K562 (cell line): ENCODE measurements at regions not wholly inside any gene's neighbourhood (a gene's known extent, or its start where the extent isn't known, plus 50 kb on each side); places are given as distances from the start of the nearest gene placed in this dataset.
"Not testable (repeated sequence)": the region's sequence is repeated elsewhere in the genome, so short reads cannot be mapped to it uniquely, and the experiment has no call there.

Source experiments
- ATAC-seq: fragments of 200-7000 bp; cut with Tn5 transposase; 3 replicates; pipeline ENCODE4 v1.9.1; 2020; ENCODE audit warnings: moderate library complexity
- BruUV-seq: library from RNA; stranded (reverse); fragments of 400-500 nt; replicated peaks from 2 replicates; lab custom pipeline; 2021; lab: Mats Ljungman, UMichigan
- CTCF ChIA-PET: fragments of 300-600 bp; formaldehyde crosslinking; extraction: SDS; loops from one replicate; lab custom pipeline; 2021; ENCODE audit warnings: low intra/inter-chr PET ratio; lab: Yijun Ruan, JAX
- POLR2A ChIA-PET: fragments of 300-600, 350-650 bp; sonication (Branson Sonifier 250); formaldehyde crosslinking; extraction: SDS; loops from one replicate; lab custom pipeline; 2021; ENCODE audit warnings: antibody characterized with exemption, inconsistent platforms; lab: Yijun Ruan, JAX
- DNase-seq, 4 experiments: peaks; one replicate each; pipeline versions ENCODE4 v3.0.0 to v3.0.0-alpha.2; 2011 to 2018; ENCODE audit warnings: low spot score in 3 of 4, mixed read lengths in 3 of 4; ENCODE audit errors: extremely low read depth in 1 of 4
- FAIRE-seq: peaks from 2 replicates; lab custom pipeline; 2011; peaks lifted over from hg19 to GRCh38; lab: Jason Lieb, UNC
- H2AFZ ChIP-seq: 2 replicates; pipeline ENCODE4 v1.6.0; 2011; ENCODE audit warnings: low read depth, low read length, control low read depth, inconsistent platforms
- H3K27ac ChIP-seq: fragments of 200-600 bp; 3 replicates; pipeline ENCODE4 v1.8.0; 2011; ENCODE audit warnings: low read depth, mild to moderate bottlenecking, control low read depth, inconsistent platforms, low read length, moderate library complexity, mixed read lengths; ENCODE audit errors: extremely low read depth
- H3K27me3 ChIP-seq, 2 experiments: fragments of 300-600 bp in 1 of 2; 2 replicates in 1 of 2; 3 replicates in 1 of 2; pipeline versions ENCODE4 v1.6.0 to v1.8.0; 2011; ENCODE audit warnings: inconsistent platforms in 2 of 2, low read length in 2 of 2, mild to moderate bottlenecking in 1 of 2, mixed read lengths in 1 of 2, moderate library complexity in 1 of 2; ENCODE audit not compliant: control insufficient read depth in 2 of 2, insufficient read depth in 2 of 2
- H3K36me3 ChIP-seq: fragments of 300-600 bp; 3 replicates; pipeline ENCODE4 v1.8.0; 2011; ENCODE audit warnings: mild to moderate bottlenecking, low read length, inconsistent platforms; ENCODE audit not compliant: control insufficient read depth, insufficient read depth
- H3K4me1 ChIP-seq, 2 experiments: fragments of 200-600 bp in 1 of 2; replicated peaks in 1 of 2; 2 replicates in 1 of 2; 3 replicates in 1 of 2; pipeline versions ENCODE4 v1.5.1 to v1.8.0; 2011; ENCODE audit warnings: inconsistent platforms in 2 of 2, low read length in 2 of 2, mild to moderate bottlenecking in 1 of 2, mixed read lengths in 1 of 2, moderate library complexity in 1 of 2; ENCODE audit not compliant: control insufficient read depth in 2 of 2, insufficient read depth in 2 of 2
- H3K4me2 ChIP-seq: 2 replicates; pipeline ENCODE4 v1.6.1; 2011; ENCODE audit warnings: low read length, control low read depth, inconsistent platforms, mixed read lengths; ENCODE audit not compliant: insufficient read depth
- H3K4me3 ChIP-seq: fragments of 200-600 bp; sonication (generic), shearing (Covaris generic); 2 replicates; pipeline ENCODE4 v1.5.1; 2016; ENCODE audit warnings: control low read depth, inconsistent platforms
- H3K79me2 ChIP-seq: fragments of 200-600 bp; 3 replicates; pipeline ENCODE4 v1.8.0; 2011; ENCODE audit warnings: low read length, inconsistent platforms; ENCODE audit not compliant: control insufficient read depth, insufficient read depth
- H3K9ac ChIP-seq, 2 experiments: 2 replicates each; pipeline versions ENCODE4 v1.6.0 to v1.6.1; 2011; ENCODE audit warnings: low read depth in 2 of 2, low read length in 2 of 2, control low read depth in 1 of 2, inconsistent platforms in 1 of 2, mild to moderate bottlenecking in 1 of 2, mixed read lengths in 1 of 2; ENCODE audit not compliant: insufficient read depth in 1 of 2
- H3K9me1 ChIP-seq: one replicate; pipeline ENCODE4 v1.6.0; 2011; ENCODE audit warnings: inconsistent platforms, mild to moderate bottlenecking, low read length, moderate library complexity; ENCODE audit not compliant: control insufficient read depth, insufficient read depth
- H3K9me3 ChIP-seq: replicated peaks from 2 replicates; pipeline ENCODE4 v1.5.1; 2011; ENCODE audit warnings: low read depth, low read length, inconsistent platforms; ENCODE audit not compliant: control insufficient read depth, insufficient read depth
- H4K20me1 ChIP-seq: replicated peaks from 2 replicates; pipeline ENCODE4 v1.6.1; 2011; ENCODE audit warnings: low read length, inconsistent platforms, mixed read lengths; ENCODE audit not compliant: control insufficient read depth, insufficient read depth
- MGA ChIP-seq: fragments of 450-650 bp; IDR thresholded peaks from 2 replicates; pipeline ENCODE4 v1.6.1; 2016; ENCODE audit warnings: mild to moderate bottlenecking, moderate library complexity
- WGBS: fragments of 100-300 bp; shearing (Covaris generic); methylation state at CpG from one replicate; pipeline ENCODE4 v1.1.6; 2016; ENCODE audit warnings: low coverage, mixed read lengths; ENCODE audit not compliant: insufficient coverage; ENCODE audit errors: missing lambda C conversion rate; 5-methylcytosine and 5-hydroxymethylcytosine counted together
- in situ Hi-C: fragments of 300-500 bp; cut with MboI; formaldehyde crosslinking; loops from 4 replicates; pipeline ENCODE4 v1.15.0; 2018; ENCODE audit warnings: inconsistent platforms, mixed read lengths
- intact Hi-C: fragments of 100-400 bp; cut with micrococcal nuclease; formaldehyde crosslinking; loops from 2 replicates; pipeline ENCODE4 v1.14.2; 2022

- no peak for TF ChIP-seq MGA
Measured at GRCh38 chr13:60811581-60811980, 414.6 kb downstream of the TDRD3 start (continued).

GRCh38 chr13:60805640-60806039 is 408.6 kb downstream of the TDRD3 start:
- in situ Hi-C loops, H3K79me2 ChIP-seq, H4K20me1 ChIP-seq, ATAC-seq, H3K9ac ChIP-seq, H3K4me2 ChIP-seq, H3K27ac ChIP-seq, FAIRE-seq, DNase-seq, H3K4me3 ChIP-seq, H3K9me3 ChIP-seq, POLR2A ChIA-PET, intact Hi-C loops, H3K9me1 ChIP-seq, H3K4me1 ChIP-seq, BruUV-seq, H2AFZ ChIP-seq, H3K27me3 ChIP-seq, CTCF ChIA-PET, H3K36me3 ChIP-seq: not testable (repeated sequence)
- 2% methylated on average over 4 of the region's 13 CpGs for WGBS
